ENCODE measurements at regions not wholly inside any gene's neighbourhood (a gene's known extent, or its start where the extent isn't known, plus 50 kb on each side); places are given as distances from the start of the nearest gene placed in this dataset.
"Not testable (repeated sequence)": the region's sequence is repeated elsewhere in the genome, so short reads cannot be mapped to it uniquely, and the experiment has no call there.

DNA sequence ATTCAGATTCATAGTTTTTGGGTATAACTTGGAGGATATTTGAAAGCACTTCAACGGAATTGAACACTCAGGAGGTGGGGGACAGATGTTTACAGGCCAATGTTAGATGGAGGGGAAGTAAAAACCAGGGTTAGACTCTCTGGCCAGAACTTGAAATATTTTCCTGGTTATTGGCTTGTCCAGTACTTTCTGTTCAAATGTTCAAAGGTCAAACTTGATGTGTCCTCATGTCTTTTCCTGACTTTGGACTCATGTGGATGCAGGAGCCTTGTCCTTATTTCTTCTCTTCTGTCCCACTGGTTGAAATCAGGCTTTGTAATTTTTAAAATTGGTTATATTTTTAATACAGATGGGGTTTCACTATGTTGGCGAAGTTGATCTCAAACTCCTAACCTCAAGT lies 2148.5 kb upstream of the RAG2 start:
- H2AFZ ChIP-seq (ENCODE audit: low read length); ATAC-seq; FAIRE-seq; in situ Hi-C loops (cut with HindIII; ENCODE audit: extremely low pct_ligation_motif_present, low pct_unique_long_range_greater_than_20kb); POLR2A ChIA-PET; DNase-seq (ENCODE audit: low spot score); H3K79me2 ChIP-seq (ENCODE audit: insufficient read depth, low read length); H3K36me3 ChIP-seq (replicated peaks in 1 of 2; ENCODE audit: control insufficient read depth in 1 of 2, insufficient read depth in 2 of 2, low read length in 2 of 2); H3K4me1 ChIP-seq (ENCODE audit: insufficient read depth, low read length); BruUV-seq (replicated peaks); H3K9ac ChIP-seq (ENCODE audit: insufficient read depth, low read depth, low read length); H3K27me3 ChIP-seq (ENCODE audit: control insufficient read depth in 1 of 2, insufficient read depth in 2 of 2, low read length in 2 of 2); intact Hi-C loops (cut with micrococcal nuclease; ENCODE audit: unreplicated experiment); H3K27ac ChIP-seq (ENCODE audit: extremely low read length, insufficient read depth, low read length); H4K20me1 ChIP-seq (ENCODE audit: insufficient read depth, low read length); CTCF ChIA-PET (ENCODE audit: low intra/inter-chr PET ratio, low total read pairs); H3K4me2 ChIP-seq (ENCODE audit: low read depth, low read length); H3K4me3 ChIP-seq (replicated peaks in 1 of 3; ENCODE audit: insufficient read depth in 1 of 3, low read depth in 2 of 3, low read length in 3 of 3): not testable (repeated sequence)
- WGBS (ENCODE audit: low lambda C conversion rate): 0% methylated on average over 2 of the region's 2 CpGs
- peaks cover 28% of the 10 kb centered on the region for H3K9me3 ChIP-seq (ENCODE audit: low read length)

DNA sequence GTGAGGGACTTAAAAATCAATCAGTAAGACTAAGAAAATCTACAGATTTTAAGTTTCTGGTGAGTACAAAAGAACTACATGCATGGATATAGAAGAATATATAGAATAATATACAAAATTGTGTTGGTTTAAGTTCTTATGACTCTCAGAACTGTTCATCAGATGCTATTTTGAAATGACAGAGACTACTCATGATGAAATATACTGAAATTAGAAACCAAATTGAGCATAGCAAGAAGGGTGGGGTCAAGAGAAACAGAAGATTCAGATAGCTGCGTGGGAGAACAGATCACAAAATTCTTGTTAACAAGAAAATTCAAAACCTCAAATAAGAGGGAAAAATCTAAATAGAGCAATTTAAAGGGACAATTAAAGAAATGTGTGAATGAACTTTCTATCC lies 2125.3 kb upstream of the RAG2 start:
- Histone ChIP-seq H4K20me1 (ENCODE audit: insufficient read depth, low read length) (no peaks in the 10 kb centered on the region), H3K4me1 (ENCODE audit: insufficient read depth, low read length) (no peaks in the 10 kb centered on the region), H3K9me3 (ENCODE audit: low read length) (peaks cover 44% of the 10 kb centered on the region), H3K4me3 (replicated peaks in 1 of 3; ENCODE audit: insufficient read depth in 1 of 3, low read depth in 2 of 3, low read length in 3 of 3) (no peak overlapping the region), H3K9ac (ENCODE audit: insufficient read depth, low read depth, low read length) (no peak overlapping the region), H2AFZ (ENCODE audit: low read length) (no peak overlapping the region), H3K27me3 (ENCODE audit: control insufficient read depth in 1 of 2, insufficient read depth in 2 of 2, low read length in 2 of 2) (no peaks in the 10 kb centered on the region), H3K36me3 (replicated peaks in 1 of 2; ENCODE audit: control insufficient read depth in 1 of 2, insufficient read depth in 2 of 2, low read length in 2 of 2) (no peaks in the 10 kb centered on the region), H3K79me2 (ENCODE audit: insufficient read depth, low read length) (no peaks in the 10 kb centered on the region), H3K4me2 (ENCODE audit: low read depth, low read length) (no peak overlapping the region), H3K27ac (ENCODE audit: extremely low read length, insufficient read depth, low read length) (no peak overlapping the region)
- ChIA-PET CTCF (ENCODE audit: low intra/inter-chr PET ratio, low total read pairs) (no interaction called here), POLR2A (no interaction called here)
- no peak for TF ChIP-seq BHLHE40 (IDR thresholded peaks at IDR 0.05; ENCODE audit: low read length)
- TF ChIP-seq MBNL3 (CRISPR knock-in tag; conservative IDR thresholded peaks at IDR 0.05): no peak
- TF ChIP-seq PRMT3 (CRISPR knock-in tag; IDR thresholded peaks at IDR 0.05; ENCODE audit: borderline replicate concordance, low read depth): no peak
- no peak for TF ChIP-seq ZNF432 (CRISPR knock-in tag; IDR thresholded peaks at IDR 0.05; ENCODE audit: borderline replicate concordance)
- no peak for TF ChIP-seq HNF4G (IDR thresholded peaks at IDR 0.05; ENCODE audit: borderline replicate concordance, low read depth, low read length)
- TF ChIP-seq HNF4G (CRISPR knock-in tag; IDR thresholded peaks at IDR 0.05; ENCODE audit: borderline replicate concordance, low read depth): no peak
- TF ChIP-seq ZNF280B (CRISPR knock-in tag; IDR thresholded peaks at IDR 0.05; ENCODE audit: borderline replicate concordance): no peak
- ATAC-seq: no peak
- WGBS (ENCODE audit: low lambda C conversion rate): 3% methylated on average over 1 of the region's 1 CpG
- no TSS peak for BruUV-seq (replicated peaks)
- no peak for FAIRE-seq
- no peak for DNase-seq (ENCODE audit: low spot score)
- intact Hi-C loops (cut with micrococcal nuclease; ENCODE audit: unreplicated experiment): no loop called here
- in situ Hi-C loops (cut with HindIII; ENCODE audit: extremely low pct_ligation_motif_present, low pct_unique_long_range_greater_than_20kb): no loop called here

Data from HepG2 (cell line).